ENCODE measurements at regions not wholly inside any gene's neighbourhood (a gene's known extent, or its start where the extent isn't known, plus 50 kb on each side); places are given as distances from the start of the nearest gene placed in this dataset.
A peak's percentile ranks its signal among the peaks of the same experiment; 100 is the strongest.

DNA sequence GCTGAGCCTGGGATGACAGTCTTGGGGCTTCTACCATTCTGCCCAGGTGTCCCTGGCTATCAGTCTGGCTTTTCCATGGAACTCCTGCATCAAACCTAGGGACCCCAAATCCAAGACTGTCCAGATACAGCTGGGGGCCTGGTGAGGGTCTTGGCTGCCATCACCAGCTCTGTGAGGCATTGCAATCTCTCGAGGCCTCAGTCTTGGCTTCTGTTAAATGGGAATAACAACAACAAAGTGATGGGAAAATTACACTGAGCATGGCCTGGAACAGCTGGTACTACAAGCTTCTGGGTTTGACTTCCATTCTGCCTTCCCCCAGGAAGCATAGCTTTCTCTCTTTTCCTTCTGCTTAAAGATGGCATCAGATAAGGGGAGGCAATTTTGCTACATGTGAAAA is 50.0 kb upstream of the LCTL start:
- DNase-seq (ENCODE audit: low spot score) = no peak
- intact Hi-C loops (cut with DNase I) = loop anchor here (5.0 kb wide), 2 partner anchors 46 to 236 kb away; no protein-coding TSS in a partner anchor

DNA sequence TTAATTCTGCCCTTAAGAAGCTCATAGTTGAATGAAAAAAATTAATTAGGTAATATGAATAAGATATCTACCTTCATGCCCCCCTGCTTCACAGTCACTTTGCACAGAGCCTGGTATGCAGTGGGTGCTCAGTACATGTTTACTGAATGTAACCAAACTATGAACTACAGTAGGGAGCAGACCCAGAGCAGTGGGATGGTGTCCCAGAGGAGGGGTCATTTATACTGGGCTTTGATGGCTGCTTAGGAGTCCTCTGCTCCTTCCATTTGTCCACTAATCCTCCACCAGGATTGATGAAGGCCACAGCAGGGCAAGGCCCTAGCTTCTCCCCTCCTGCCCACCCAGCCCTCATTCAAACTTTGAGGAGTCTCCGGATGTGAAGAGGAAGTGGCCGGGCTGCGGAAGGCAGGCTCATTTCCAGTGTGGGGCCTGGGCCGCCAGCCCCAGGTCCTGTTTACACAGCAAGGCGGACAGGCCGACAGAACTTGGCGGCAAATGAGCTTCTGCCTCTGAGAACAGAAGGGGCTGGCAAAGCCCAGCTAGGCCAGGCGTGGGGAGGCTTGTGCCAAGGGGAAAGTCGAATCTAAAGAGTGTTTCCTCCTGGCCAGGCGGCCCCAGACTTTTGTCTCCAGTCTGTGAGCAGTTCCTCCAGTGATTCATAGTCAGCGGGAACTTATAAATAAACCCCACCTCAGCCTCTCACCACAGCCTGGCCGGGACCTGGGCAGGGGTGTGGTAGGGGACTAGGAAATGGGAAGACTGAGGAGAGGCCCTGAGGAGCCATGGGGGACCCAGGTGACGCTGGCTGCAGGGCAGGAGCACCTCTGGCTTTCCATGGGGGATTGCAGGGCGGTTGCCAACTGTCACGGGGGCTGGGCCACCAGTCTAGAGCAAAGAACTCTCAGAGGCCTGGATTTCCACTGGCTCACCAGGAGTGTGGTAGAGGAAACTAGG is 51.6 kb upstream of the LCTL start:
- DNase-seq (ENCODE audit: low spot score) = peak; percentile 92
- intact Hi-C loops (cut with DNase I) = loop anchor here (2.0 to 5.0 kb wide), 3 partner anchors 45 to 235 kb away; no protein-coding TSS in a partner anchor

DNA sequence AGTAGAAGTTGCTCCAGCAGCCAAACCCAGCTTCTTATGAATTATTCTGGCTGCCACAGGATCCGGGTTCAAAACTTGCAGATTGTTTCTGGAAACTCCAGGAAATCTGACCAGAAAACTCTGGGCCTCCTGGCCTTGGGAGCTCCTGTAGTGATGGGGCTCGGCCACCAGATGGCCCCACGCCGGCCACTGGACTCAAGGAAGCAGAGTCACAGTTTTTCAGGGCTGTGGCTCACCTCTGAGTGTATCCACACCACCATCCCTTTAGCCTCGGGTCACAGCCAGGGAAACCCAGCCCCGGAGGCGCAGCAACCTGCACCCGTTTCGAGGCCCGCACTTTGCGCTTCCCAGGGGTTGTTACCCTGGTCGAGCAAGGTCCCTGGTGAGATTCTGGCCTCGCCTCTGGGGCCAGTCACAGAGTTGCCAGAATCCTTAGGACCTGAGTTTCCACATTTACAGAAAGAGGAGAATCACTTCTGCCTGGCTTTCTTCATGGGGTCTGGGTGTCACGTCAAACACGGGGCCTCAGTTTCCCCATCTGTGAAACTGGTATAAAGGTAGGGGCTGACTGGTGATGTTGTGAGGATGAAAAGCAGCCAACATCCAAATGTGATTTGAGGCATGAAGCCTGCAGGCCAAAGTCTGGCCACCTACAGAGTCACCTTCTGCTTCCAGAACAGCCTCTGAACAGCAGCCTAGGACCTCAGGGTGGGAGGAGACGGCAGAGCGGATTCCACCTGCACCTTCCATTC is 53.5 kb upstream of the LCTL start:
- intact Hi-C loops (cut with DNase I) = loop anchor here (1.0 to 5.0 kb wide), 4 partner anchors 43 to 233 kb away; no protein-coding TSS in a partner anchor

DNA sequence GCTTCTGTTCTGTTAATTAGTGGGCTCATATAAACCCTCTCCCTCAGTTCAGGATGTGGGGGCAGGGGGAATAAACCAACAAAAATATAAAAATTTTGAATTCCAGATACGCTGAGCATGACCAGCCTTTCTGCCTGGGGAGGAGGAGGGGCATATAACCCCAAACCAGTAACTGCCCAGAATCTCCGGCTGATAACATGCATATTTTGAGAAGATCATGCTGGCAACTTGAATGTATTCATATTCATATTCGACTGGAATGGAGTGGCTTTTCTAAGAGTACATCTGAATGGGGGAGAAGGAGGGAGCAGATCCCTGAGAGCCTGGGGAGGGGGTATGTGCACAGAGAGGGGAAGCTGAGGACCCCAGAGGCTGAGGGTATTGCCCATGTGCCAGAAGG is 54.5 kb upstream of the LCTL start:
- no peak for DNase-seq (ENCODE audit: low spot score)
- intact Hi-C loops (cut with DNase I) = no loop called here

More for the DNA sequence above, 53.5 kb upstream of the LCTL start:
- peak; percentile 86 for DNase-seq (ENCODE audit: low spot score)

DNA sequence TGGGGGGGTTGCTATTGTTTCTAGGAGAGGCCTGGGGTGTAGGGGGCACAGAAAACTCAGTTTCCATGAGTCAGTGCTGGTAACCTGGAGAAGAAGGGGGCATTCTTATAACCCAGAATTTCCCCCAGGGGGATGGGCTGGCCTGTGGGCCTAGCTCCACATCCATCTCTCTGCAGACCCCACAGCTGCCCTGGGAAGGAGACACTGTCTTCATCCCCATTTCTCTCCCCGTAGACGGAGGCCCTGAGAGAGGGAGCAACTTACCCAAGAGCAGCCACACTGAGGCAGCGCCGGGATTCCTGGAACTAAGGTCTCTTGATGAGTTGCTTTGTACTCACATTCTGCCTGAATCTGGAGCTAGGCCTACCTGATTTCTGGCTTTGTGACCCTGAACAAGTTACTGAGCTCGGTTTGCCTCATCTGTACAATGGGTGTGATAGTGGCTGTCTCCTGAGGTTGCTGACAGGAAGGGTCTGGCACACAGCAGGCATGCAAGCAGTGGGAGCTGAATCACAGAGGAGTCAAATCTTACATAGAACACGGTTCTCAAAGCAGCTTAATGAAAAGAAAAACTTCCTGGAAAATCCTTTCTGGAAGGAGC is 55.0 kb upstream of the LCTL start:
- intact Hi-C loops (cut with DNase I) = no loop called here

DNA sequence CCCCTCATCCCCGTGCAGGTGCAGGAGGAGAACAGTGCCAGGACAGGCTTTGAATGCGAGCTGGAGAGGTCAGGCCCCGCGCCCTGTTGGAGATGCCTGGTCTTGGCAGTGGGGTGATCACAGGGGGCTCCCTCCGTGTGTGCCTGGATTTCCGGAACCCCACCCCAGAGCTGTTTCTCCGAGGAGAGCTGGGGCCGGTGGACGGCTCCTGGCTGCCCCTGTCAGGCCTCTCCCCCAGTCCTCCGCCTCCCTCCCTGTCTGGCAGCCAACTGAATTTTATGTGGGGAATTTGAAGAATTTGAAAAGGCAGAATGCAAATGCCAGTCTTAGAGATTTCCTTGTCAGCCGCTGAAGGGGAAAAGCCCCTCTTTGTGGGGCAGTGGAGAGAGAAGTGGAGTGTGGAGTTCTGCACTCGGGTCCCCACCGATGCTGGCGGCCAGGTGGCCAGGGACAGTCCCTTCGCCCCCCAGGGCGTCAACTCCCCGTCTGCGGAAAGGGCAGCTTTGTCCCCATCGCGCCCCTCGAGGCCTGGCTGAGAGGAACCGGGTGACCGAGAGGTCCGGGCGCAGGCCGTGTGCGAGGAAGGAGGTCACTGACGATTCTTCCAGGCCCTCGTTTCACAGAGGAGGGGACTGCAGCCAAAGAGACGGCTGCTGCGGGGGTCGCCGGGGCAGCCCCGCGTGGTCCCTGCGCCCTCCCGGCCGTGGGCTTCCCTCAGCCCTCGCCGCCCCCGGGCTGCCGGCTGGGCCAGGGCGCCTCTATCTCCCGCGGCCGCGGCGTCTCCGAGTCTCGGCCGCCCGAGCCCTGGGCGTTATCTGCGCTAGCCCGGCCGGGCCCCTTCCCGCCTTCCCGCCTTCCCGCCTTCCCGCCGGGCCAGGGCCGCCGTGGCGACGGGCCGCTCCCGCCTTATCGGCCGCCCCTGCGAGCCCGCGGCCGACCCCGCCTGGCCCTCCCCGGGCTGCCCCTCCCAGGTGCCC is 56.0 kb upstream of the LCTL start:
- intact Hi-C loops (cut with DNase I) = no loop called here
- no peak for DNase-seq (ENCODE audit: low spot score)

More for the DNA sequence above, 55.0 kb upstream of the LCTL start:
- no peak for DNase-seq (ENCODE audit: low spot score)

DNA sequence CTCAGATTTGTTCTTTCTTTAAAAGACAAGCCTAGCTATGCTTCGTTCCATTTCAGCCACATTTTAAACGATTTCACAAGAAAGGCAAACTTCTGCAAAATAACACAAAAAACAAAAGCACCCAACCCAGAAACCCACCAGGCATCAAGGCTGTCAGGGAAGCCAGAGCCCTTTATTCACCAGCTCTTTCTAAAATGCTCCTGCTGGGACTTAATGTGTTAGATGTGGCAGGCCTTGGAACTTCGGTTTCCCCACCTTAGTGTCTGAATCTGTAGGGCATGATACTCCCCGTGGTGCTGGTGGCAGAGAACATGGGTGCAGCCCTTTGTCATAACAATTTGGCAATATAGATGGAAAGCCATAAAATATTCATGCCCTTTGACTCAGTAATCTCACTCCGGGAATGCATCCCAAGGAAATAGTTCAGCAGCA is 56.8 kb upstream of the LCTL start:
- no peak for DNase-seq (ENCODE audit: low spot score)
- intact Hi-C loops (cut with DNase I) = no loop called here

DNA sequence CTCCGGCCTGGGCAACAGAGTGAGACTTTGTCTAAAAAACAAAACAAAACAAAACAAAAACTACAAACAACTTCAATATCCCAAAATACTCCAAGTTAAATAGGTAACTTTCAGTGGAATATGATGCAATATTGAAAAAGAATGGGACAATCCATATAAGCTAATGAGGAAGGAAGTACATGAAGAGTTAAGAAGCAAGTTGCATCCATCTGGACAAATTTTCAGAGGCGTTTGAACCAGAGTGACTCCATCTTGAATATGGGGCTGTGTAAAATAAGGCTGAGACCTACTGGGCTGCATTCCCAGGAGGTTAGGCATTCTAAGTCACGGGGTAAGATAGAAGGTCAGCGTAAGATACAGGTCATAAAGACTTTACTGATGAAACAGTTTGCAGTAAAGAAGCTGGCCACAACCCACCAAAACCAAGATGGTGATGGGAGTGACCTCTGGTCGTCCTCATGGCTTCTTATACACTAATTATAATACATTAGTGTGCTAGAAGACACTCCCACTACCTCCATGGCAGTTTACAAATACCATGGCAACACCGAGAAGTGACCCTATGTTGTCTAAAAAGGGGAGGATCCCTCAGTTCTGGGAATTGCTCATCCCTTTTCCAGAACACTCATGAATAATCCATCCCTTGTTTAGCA is 58.1 kb upstream of the LCTL start:
- intact Hi-C loops (cut with DNase I) = no loop called here

DNA sequence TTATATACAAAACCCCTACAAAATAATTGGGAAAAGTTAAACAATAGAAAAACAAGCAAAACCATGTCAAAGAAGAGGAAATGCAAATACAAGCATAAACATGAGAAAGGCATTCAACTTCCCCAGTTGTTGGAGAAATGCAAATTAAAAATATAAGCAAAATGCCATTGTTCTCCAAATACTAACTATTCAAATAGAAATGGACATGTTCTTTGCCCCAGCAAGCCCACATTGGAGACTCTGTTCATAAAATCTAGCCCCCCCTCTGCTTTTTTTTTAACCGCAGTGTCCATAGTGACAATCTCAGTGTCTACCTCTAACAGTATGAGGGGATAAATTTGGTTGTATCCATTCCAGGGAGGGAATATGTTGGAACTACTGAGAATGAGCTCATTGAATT is 59.7 kb upstream of the LCTL start:
- intact Hi-C loops (cut with DNase I) = no loop called here
- DNase-seq (ENCODE audit: low spot score) = no peak

More for the DNA sequence above, 58.1 kb upstream of the LCTL start:
- no peak for DNase-seq (ENCODE audit: low spot score)

DNA sequence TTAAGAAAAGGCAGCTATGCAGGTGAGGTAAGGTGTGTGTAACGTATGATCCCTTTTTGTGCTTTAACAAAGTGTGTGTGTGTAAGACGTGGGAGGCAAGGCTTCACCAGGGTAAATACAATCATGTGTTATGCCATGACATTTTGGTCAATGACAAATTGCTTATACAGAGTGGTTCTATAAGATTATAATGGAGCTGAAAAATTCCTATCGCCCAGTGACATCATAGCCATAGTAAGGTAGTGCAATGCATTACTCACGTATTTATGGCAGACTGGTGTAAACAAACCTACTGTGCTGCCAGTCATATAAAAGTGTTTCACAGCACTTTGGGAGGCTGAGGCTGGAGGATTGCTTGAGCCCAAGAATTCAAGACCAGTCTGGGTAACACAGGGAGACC is 60.2 kb upstream of the LCTL start:
- DNase-seq (ENCODE audit: low spot score) = no peak
- intact Hi-C loops (cut with DNase I) = no loop called here

DNA sequence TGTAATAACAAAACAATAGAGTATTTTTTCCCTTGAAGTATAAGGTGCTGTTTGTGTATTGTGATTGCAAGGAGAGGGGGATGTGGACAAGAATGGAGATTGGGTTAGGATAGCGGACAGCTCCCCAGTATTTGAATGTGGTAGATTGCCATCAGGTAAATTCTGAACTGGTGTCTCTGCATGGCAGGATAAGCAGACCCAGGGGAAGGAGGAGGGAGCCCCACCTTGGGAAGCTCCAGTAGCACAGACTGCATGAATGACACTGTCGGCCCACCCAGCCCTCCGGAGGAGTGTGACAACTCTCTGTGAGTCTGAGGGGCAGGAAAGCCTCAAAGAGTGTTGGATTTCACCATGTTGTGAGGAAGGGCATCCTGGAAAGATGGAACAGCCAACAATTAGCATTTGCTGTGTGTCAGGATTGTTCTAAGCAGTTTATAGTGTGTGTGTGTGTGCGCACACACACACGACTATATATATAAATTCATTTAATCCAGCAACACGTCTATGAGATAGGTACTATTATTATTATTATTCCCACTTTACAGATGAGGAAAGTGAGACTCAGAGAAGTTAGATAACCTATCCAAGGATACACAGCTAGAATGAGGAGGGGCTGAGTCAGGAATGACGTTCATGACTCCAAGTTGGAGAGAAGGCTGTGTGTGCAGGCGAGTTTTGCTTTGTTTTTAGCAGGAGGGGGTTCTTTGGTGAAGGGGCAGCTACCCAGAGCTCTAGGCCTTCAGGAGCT is 63.4 kb upstream of the LCTL start:
- intact Hi-C loops (cut with DNase I) = no loop called here
- DNase-seq (ENCODE audit: low spot score) = no peak

DNA sequence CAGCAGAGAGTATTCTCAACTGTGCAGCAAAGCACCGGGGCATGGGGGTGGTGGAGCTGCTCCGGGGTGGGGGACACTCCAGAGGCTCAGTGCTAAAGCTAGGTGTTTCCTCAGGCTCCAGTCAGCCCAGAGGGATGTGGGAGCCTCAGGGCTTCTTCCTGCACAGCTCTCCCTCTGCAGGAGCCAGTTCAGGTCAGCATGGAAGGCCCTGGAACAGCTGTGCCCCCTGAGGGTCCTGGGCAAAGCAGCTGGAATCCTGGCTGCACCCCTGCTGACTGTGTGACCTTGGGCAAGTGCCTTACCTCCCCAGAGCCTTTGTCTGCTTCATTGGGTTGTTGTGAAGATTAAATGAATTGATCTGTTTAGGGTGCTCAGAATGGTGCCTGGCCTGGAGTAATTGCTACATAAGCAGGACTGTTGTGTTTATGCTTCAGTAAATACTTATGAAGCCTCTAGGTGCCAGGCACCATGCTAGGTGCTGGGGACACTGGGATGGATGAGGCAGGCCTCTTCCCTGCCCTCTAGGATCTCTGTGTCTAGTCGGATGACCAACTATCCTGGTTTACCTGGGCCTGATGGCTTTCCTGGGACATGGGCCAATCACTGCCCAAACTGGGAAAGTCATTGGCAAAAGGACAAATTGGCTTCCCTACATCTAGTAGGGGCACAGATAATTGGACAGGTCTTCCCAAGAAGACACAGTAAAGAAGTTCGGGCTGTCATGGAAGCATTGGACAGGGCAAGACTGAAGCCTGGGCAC is 64.2 kb upstream of the LCTL start:
- no peak for DNase-seq (ENCODE audit: low spot score)

DNA sequence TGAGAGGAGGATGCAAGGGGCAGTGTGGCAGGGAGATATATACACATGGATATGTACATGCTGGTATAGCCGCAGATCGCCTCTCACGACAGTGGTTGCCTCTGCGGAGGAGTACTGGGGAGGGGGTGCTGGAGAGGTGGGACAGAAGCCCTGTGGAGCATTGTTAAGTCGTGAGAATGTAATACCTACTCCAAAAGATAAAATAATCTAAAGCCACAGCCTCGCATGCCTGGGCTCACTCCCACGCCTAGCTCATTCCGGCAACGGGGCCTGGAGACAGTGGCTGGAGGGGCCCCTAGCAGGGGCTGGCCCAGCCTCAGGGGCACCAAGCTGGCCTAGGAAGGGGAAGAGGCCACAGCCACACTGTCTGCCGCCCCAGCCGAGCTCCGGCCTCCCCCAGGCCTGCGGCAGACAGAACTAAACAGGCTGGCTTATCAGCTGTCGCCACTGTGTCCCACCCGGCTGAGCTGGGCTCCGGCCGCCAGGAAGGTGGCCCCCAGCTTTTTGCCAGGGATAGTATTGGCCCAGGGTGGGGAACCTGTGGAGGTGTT is 65.1 kb upstream of the LCTL start:
- no peak for DNase-seq (ENCODE audit: low spot score)
- intact Hi-C loops (cut with DNase I) = loop anchor here (1.0 kb wide), 1 partner anchor 37 kb away; no protein-coding TSS in a partner anchor

More for the DNA sequence above, 64.2 kb upstream of the LCTL start:
- intact Hi-C loops (cut with DNase I) = loop anchor here (1.0 kb wide), 1 partner anchor 36 kb away; no protein-coding TSS in a partner anchor

DNA sequence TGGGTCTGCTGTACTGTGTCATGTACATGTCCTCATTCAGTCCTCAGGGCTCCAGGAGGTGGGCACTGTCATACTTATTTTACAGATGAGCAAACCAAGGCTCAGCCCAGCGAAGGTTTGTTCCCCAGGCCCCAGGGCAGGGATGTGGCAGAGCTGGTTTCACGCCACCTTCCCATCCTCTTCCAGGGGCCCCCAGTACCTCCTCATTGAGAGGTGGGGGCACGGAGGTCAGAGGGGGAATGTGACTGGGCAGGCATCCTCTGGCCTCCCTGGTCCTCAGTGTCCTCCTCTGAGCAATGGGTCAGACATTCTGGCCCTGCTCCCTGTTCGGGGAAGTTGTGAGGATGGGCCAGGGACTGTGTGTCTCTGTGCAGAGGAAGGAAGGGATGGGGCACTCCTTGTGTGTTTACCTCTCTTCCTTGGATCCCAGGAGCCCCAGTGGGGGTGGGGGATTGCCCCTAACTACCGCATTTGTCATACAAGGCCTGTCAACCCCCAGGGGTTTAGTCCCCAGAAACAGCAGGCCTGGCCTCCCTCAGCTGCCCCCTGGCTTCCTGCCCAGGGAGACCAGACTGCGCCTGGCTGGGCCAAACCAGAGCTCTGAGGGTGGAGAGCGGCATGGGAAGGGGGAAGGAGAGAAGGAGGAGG is 65.9 kb upstream of the LCTL start:
- DNase-seq (ENCODE audit: low spot score) = no peak
- intact Hi-C loops (cut with DNase I) = no loop called here

DNA sequence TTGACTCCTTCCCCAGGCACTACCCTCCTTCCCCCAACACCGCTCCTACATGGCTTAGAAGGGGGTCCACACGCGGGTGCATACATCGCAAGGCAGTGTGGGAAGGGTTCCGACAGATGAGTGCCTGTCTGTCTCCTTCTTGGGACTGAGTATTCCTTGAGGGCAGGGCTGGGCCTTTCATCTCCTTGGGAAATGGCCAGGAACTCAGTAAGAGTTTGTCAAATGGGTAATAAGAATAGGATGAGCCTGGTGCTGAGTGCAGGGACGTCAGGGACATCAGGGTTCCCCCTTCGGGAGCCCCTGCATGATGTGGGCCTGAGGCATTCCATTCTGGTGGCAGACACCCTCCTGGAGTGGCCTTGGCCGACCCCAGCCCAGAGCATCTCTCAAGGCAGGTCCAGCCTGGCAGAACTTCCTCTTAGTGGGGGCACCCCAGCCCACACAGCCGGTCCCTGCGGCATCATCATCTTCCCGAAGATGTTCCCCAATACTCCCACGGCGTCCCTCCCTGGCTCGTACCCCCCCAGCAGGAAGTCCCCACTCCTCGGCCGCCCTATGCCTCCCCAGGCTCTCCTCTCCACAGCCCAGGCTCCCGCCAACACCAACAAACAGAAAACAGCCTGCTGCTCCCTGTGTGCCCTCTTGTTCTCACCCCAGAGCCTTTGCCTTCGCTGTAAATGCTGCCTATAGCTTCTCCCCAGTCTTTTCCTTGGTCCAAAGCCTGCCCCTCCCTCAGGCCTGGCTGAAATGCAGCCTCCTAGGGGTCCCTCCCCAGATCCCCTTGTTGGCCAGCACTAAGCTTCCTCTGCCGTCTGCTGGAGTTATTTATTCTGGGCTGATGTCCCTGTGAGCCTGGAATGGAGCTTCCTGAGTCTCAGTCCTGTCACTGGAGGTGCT is 67.5 kb upstream of the LCTL start:
- DNase-seq (ENCODE audit: low spot score) = no peak
- intact Hi-C loops (cut with DNase I) = no loop called here

All from cardiac septum (tissue), 1 donor.